ENCODE measurements at regions not wholly inside any gene's neighbourhood (a gene's known extent, or its start where the extent isn't known, plus 50 kb on each side); places are given as distances from the start of the nearest gene placed in this dataset.

DNA sequence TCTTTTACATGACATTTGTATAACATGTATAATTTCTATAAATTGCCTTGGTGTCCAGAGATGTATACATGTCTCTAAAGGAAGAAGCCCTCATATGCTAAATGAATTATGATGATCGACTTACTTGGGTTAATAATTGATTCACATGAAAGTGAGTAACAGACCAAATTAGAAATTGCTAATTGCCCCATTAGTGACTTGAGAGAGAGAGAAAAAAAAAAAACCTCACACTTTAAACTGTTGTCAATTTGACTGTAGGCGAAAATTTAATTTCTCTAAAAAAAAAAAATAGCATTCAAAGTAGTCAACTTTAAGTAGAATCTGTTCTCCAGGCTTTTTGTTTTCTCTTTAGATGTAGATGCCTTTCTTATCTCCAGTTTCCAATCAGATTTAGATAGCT, 383.3 kb downstream of the SH2D4B start:
- TF ChIP-seq, protein P1, sequence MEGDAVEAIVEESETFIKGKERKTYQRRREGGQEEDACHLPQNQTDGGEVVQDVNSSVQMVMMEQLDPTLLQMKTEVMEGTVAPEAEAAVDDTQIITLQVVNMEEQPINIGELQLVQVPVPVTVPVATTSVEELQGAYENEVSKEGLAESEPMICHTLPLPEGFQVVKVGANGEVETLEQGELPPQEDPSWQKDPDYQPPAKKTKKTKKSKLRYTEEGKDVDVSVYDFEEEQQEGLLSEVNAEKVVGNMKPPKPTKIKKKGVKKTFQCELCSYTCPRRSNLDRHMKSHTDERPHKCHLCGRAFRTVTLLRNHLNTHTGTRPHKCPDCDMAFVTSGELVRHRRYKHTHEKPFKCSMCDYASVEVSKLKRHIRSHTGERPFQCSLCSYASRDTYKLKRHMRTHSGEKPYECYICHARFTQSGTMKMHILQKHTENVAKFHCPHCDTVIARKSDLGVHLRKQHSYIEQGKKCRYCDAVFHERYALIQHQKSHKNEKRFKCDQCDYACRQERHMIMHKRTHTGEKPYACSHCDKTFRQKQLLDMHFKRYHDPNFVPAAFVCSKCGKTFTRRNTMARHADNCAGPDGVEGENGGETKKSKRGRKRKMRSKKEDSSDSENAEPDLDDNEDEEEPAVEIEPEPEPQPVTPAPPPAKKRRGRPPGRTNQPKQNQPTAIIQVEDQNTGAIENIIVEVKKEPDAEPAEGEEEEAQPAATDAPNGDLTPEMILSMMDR (IDR thresholded peaks at IDR 0.05; ENCODE audit: insufficient read depth, low read length): no peak
- no peak for TF ChIP-seq POLR2AphosphoS5 (IDR thresholded peaks at IDR 0.05; ENCODE audit: low read depth)
- TF ChIP-seq, protein P2, sequence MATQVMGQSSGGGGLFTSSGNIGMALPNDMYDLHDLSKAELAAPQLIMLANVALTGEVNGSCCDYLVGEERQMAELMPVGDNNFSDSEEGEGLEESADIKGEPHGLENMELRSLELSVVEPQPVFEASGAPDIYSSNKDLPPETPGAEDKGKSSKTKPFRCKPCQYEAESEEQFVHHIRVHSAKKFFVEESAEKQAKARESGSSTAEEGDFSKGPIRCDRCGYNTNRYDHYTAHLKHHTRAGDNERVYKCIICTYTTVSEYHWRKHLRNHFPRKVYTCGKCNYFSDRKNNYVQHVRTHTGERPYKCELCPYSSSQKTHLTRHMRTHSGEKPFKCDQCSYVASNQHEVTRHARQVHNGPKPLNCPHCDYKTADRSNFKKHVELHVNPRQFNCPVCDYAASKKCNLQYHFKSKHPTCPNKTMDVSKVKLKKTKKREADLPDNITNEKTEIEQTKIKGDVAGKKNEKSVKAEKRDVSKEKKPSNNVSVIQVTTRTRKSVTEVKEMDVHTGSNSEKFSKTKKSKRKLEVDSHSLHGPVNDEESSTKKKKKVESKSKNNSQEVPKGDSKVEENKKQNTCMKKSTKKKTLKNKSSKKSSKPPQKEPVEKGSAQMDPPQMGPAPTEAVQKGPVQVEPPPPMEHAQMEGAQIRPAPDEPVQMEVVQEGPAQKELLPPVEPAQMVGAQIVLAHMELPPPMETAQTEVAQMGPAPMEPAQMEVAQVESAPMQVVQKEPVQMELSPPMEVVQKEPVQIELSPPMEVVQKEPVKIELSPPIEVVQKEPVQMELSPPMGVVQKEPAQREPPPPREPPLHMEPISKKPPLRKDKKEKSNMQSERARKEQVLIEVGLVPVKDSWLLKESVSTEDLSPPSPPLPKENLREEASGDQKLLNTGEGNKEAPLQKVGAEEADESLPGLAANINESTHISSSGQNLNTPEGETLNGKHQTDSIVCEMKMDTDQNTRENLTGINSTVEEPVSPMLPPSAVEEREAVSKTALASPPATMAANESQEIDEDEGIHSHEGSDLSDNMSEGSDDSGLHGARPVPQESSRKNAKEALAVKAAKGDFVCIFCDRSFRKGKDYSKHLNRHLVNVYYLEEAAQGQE (IDR thresholded peaks at IDR 0.05; ENCODE audit: insufficient replicate concordance, low read depth): no peak
- TF ChIP-seq SPI1 (IDR thresholded peaks at IDR 0.05; ENCODE audit: borderline replicate concordance, low read depth): no peak
- no peak for TF ChIP-seq GABPA (IDR thresholded peaks at IDR 0.05; ENCODE audit: low read depth)

All from HL-60 (cell line).